AG09319 (cell line): ENCODE measurements at regions not wholly inside any gene's neighbourhood (a gene's known extent, or its start where the extent isn't known, plus 50 kb on each side); places are given as distances from the start of the nearest gene placed in this dataset.

Experiments used
- DNase-seq: peaks from one replicate; pipeline ENCODE4 v3.0.0-alpha.2; 2010; ENCODE audit warnings: low read depth; ENCODE audit errors: extremely low read depth
- CTCF ChIP-seq: IDR thresholded peaks from 2 replicates; pipeline ENCODE4 v1.5.1; 2011; ENCODE audit warnings: low read depth, mild to moderate bottlenecking, inconsistent platforms, low read length, moderate library complexity

- DNase-seq: no peak
- no peak for TF ChIP-seq CTCF
These were observed 124.4 kb upstream of the TMEM161B start for GRCh38 chr5:88393042-88393441.

- no peak for DNase-seq
- no peak for TF ChIP-seq CTCF
These were observed 123.3 kb upstream of the TMEM161B start for GRCh38 chr5:88391991-88392390.

GRCh38 chr5:88391116-88391515 lies 122.5 kb upstream of the TMEM161B start:
- no peak for DNase-seq
- TF ChIP-seq CTCF: no peak

GRCh38 chr5:88390481-88390880 lies 121.8 kb upstream of the TMEM161B start:
- no peak for TF ChIP-seq CTCF

GRCh38 chr5:88390096-88390441 lies 121.4 kb upstream of the TMEM161B start:
- DNase-seq: no peak
- no peak for TF ChIP-seq CTCF

More at GRCh38 chr5:88390481-88390880, 121.8 kb upstream of the TMEM161B start:
- no peak for DNase-seq

- TF ChIP-seq CTCF: no peak
- DNase-seq: no peak
These were observed 120.9 kb upstream of the TMEM161B start for GRCh38 chr5:88389338-88390095.

- no peak for DNase-seq
- no peak for TF ChIP-seq CTCF
These were observed 120.1 kb upstream of the TMEM161B start for GRCh38 chr5:88388476-88389337.
